WTC11 (cell line): ENCODE measurements at regions not wholly inside any gene's neighbourhood (a gene's known extent, or its start where the extent isn't known, plus 50 kb on each side); places are given as distances from the start of the nearest gene placed in this dataset.

Experiments
- ATAC-seq: fragments of 200-7000 bp; cut with Tn5 transposase; 2 replicates; pipeline ENCODE4 v1.10.0; 2021; ENCODE audit warnings: mild to moderate bottlenecking, moderate library complexity
- CTCF ChIA-PET: fragments of 300-600 bp; sonication (Branson Sonifier 250); formaldehyde crosslinking; loops from one replicate; lab custom pipeline; 2021; ENCODE audit warnings: antibody characterized with exemption; lab: Charles Lee
- POLR2A ChIA-PET: fragments of 350-600 bp; sonication (Branson Sonifier 250); formaldehyde crosslinking; loops from one replicate; lab custom pipeline; 2021; ENCODE audit warnings: antibody characterized with exemption; lab: Charles Lee
- DNase-seq: peaks from one replicate; pipeline ENCODE4 v3.0.0; 2021; ENCODE audit warnings: low spot score
- H3K27ac Mint-ChIP-seq: 2 replicates; pipeline ENCODE4 v1.8.0; 2021; ENCODE audit warnings: mixed read lengths
- H3K27me3 Mint-ChIP-seq: 2 replicates; pipeline ENCODE4 v1.8.0; 2021; ENCODE audit warnings: low read depth, mild to moderate bottlenecking, moderate library complexity, mixed read lengths
- H3K36me3 Mint-ChIP-seq: 2 replicates; pipeline ENCODE4 v1.8.0; 2021; ENCODE audit warnings: mixed read lengths
- H3K4me1 Mint-ChIP-seq: 2 replicates; pipeline ENCODE4 v1.8.0; 2022; ENCODE audit warnings: mixed read lengths
- H3K4me3 Mint-ChIP-seq: 2 replicates; pipeline ENCODE4 v1.8.0; 2021; ENCODE audit warnings: mild to moderate bottlenecking, moderate library complexity, mixed read lengths
- H3K9me3 Mint-ChIP-seq: 2 replicates; pipeline ENCODE4 v1.8.0; 2021; ENCODE audit warnings: mixed read lengths
- CREM ChIP-seq: sonication (generic); formaldehyde crosslinking; IDR thresholded peaks from 2 replicates; pipeline ENCODE4 v1.8.1; 2022; ENCODE audit warnings: mild to moderate bottlenecking, missing genetic modification reagents, moderate library complexity
- E2F1 ChIP-seq: sonication (generic); formaldehyde crosslinking; IDR thresholded peaks from 2 replicates; pipeline ENCODE4 v1.8.0; 2022; ENCODE audit warnings: mild to moderate bottlenecking, missing genetic modification reagents
- ETV6 ChIP-seq: sonication (generic); formaldehyde crosslinking; IDR thresholded peaks from 2 replicates; pipeline ENCODE4 v1.8.1; 2022; ENCODE audit warnings: mild to moderate bottlenecking, missing genetic modification reagents
- FOXJ3 ChIP-seq: sonication (generic); formaldehyde crosslinking; IDR thresholded peaks from 2 replicates; pipeline ENCODE4 v1.9.0; 2021; ENCODE audit warnings: missing genetic modification reagents, mild to moderate bottlenecking, borderline replicate concordance
- FOXK1 ChIP-seq: sonication (generic); formaldehyde crosslinking; IDR thresholded peaks from 2 replicates; pipeline ENCODE4 v1.8.0; 2022; ENCODE audit warnings: mild to moderate bottlenecking, moderate library complexity, missing genetic modification reagents
- FOXP1 ChIP-seq: sonication (generic); formaldehyde crosslinking; IDR thresholded peaks from 2 replicates; pipeline ENCODE4 v1.8.0; 2022; ENCODE audit warnings: missing genetic modification reagents, mild to moderate bottlenecking, moderate library complexity, borderline replicate concordance
- IRF2 ChIP-seq: sonication (generic); formaldehyde crosslinking; IDR thresholded peaks from 2 replicates; pipeline ENCODE4 v1.8.0; 2022; ENCODE audit warnings: low read depth, missing genetic modification reagents, borderline replicate concordance
- JAZF1 ChIP-seq: fragments of 250-450 bp; sonication (Bioruptor Pico); IDR thresholded peaks from 2 replicates; pipeline ENCODE4 v1.9.0; 2021; ENCODE audit warnings: moderate library complexity, mild to moderate bottlenecking, inconsistent platforms
- JUN ChIP-seq: sonication (generic); formaldehyde crosslinking; IDR thresholded peaks from 2 replicates; pipeline ENCODE4 v1.8.0; 2023; ENCODE audit warnings: mild to moderate bottlenecking, missing genetic modification reagents
- MXD4 ChIP-seq: fragments of 250-450 bp; sonication (Bioruptor Pico); IDR thresholded peaks from 2 replicates; pipeline ENCODE4 v1.8.0; 2021; ENCODE audit warnings: mild to moderate bottlenecking, moderate library complexity, borderline replicate concordance
- MYBL2 ChIP-seq: sonication (generic); formaldehyde crosslinking; IDR thresholded peaks from 2 replicates; pipeline ENCODE4 v1.8.1; 2023; ENCODE audit warnings: mild to moderate bottlenecking, moderate library complexity, missing genetic modification reagents
- NR2C2 ChIP-seq: sonication (generic); formaldehyde crosslinking; IDR thresholded peaks from 2 replicates; pipeline ENCODE4 v1.8.0; 2022; ENCODE audit warnings: mild to moderate bottlenecking, missing genetic modification reagents
- OVOL2 ChIP-seq: fragments of 250-450 bp; sonication (Bioruptor Pico); IDR thresholded peaks from 2 replicates; pipeline ENCODE4 v1.9.0; 2021; ENCODE audit warnings: mild to moderate bottlenecking, borderline replicate concordance
- PRRX2 ChIP-seq: fragments of 250-450 bp; sonication (Bioruptor Pico); IDR thresholded peaks from 2 replicates; pipeline ENCODE4 v1.8.0; 2021; ENCODE audit warnings: mild to moderate bottlenecking
- USF2 ChIP-seq: sonication (generic); formaldehyde crosslinking; IDR thresholded peaks from 2 replicates; pipeline ENCODE4 v1.8.1; 2023; ENCODE audit warnings: mild to moderate bottlenecking, missing genetic modification reagents, moderate library complexity
- ZBTB43 ChIP-seq: sonication (generic); formaldehyde crosslinking; IDR thresholded peaks from 2 replicates; pipeline ENCODE4 v1.8.1; 2023; ENCODE audit warnings: mild to moderate bottlenecking, missing genetic modification reagents
- ZMAT4 ChIP-seq: fragments of 250-450 bp; sonication (Bioruptor Pico); IDR thresholded peaks from 2 replicates; pipeline ENCODE4 v1.9.0; 2021; ENCODE audit warnings: mild to moderate bottlenecking
- ZNF121 ChIP-seq: sonication (generic); formaldehyde crosslinking; IDR thresholded peaks from 2 replicates; pipeline ENCODE4 v1.8.0; 2023; ENCODE audit warnings: missing genetic modification reagents
- ZNF281 ChIP-seq: sonication (generic); formaldehyde crosslinking; IDR thresholded peaks from 2 replicates; pipeline ENCODE4 v1.8.0; 2023; ENCODE audit warnings: mild to moderate bottlenecking, missing genetic modification reagents
- ZNF396 ChIP-seq: fragments of 250-450 bp; sonication (Bioruptor Pico); IDR thresholded peaks from 2 replicates; pipeline ENCODE4 v1.8.0; 2021; ENCODE audit warnings: mild to moderate bottlenecking, moderate library complexity, borderline replicate concordance
- ZSCAN18 ChIP-seq: fragments of 250-450 bp; sonication (Bioruptor Pico); IDR thresholded peaks from 2 replicates; pipeline ENCODE4 v2.1.2; 2022; ENCODE audit warnings: mild to moderate bottlenecking, moderate library complexity

GRCh38 chr6:22087960-22088706, 208.7 kb downstream of the PRL start:
- H3K27ac Mint-ChIP-seq: 0 out of 2 replicates have a peak overlapping the region, but pooled peaks have one; percentile 26
- TF ChIP-seq JUN (CRISPR knock-in tag) (no peak), ZNF281 (CRISPR knock-in tag) (no peak), IRF2 (CRISPR knock-in tag) (no peak), MYBL2 (CRISPR knock-in tag) (no peak), ZNF121 (CRISPR knock-in tag) (no peak), ZBTB43 (CRISPR knock-in tag) (no peak), ETV6 (no peak), MXD4 (no peak), NR2C2 (CRISPR knock-in tag) (no peak)
- no peaks in the 10 kb centered on the region for H3K4me1 Mint-ChIP-seq
- H3K36me3 Mint-ChIP-seq: peaks cover 30% of the 10 kb centered on the region
- H3K9me3 Mint-ChIP-seq: peaks cover 21% of the 10 kb centered on the region
- ChIA-PET CTCF (no interaction called here), POLR2A (no interaction called here)
- DNase-seq (no peak), ATAC-seq (no peak)
- no peaks in the 10 kb centered on the region for H3K27me3 Mint-ChIP-seq
- no peak overlapping the region for H3K4me3 Mint-ChIP-seq

GRCh38 chr6:22091424-22091948, 205.3 kb downstream of the PRL start:
- no peak for DNase-seq
- no peak overlapping the region for H3K27ac Mint-ChIP-seq
- no peaks in the 10 kb centered on the region for H3K9me3 Mint-ChIP-seq
- ChIA-PET POLR2A (no interaction called here), CTCF (no interaction called here)
- H3K4me3 Mint-ChIP-seq: no peak overlapping the region
- H3K27me3 Mint-ChIP-seq: no peaks in the 10 kb centered on the region
- H3K36me3 Mint-ChIP-seq: no peaks in the 10 kb centered on the region
- TF ChIP-seq PRRX2 (no peak), E2F1 (CRISPR knock-in tag) (no peak), ZNF121 (CRISPR knock-in tag) (no peak), FOXK1 (no peak), USF2 (CRISPR knock-in tag) (no peak)
- H3K4me1 Mint-ChIP-seq: peaks cover 22% of the 10 kb centered on the region
- ATAC-seq: no peak

GRCh38 chr6:22095836-22096235, 201.0 kb downstream of the PRL start:
- ATAC-seq: no peak
- no peak overlapping the region for H3K4me3 Mint-ChIP-seq
- DNase-seq: no peak
- CTCF ChIA-PET: no interaction called here
- POLR2A ChIA-PET: interaction anchor here (0.6 kb wide), 1 partner anchor 27 kb away, joined by 3 read pairs; no protein-coding TSS in a partner anchor
- H3K9me3 Mint-ChIP-seq: no peaks in the 10 kb centered on the region
- H3K27me3 Mint-ChIP-seq: no peaks in the 10 kb centered on the region
- no peaks in the 10 kb centered on the region for H3K36me3 Mint-ChIP-seq
- peaks cover 22% of the 10 kb centered on the region for H3K4me1 Mint-ChIP-seq
- peak overlapping the region; percentile 8; the same call in 1 of the 2 replicates for H3K27ac Mint-ChIP-seq
- no peak for TF ChIP-seq ZNF281 (CRISPR knock-in tag)
- TF ChIP-seq CREM (CRISPR knock-in tag): no peak
- TF ChIP-seq ZMAT4 (CRISPR knock-in tag): no peak
- TF ChIP-seq ZSCAN18: no peak
- no peak for TF ChIP-seq OVOL2
- no peak for TF ChIP-seq FOXP1 (CRISPR knock-in tag)
- no peak for TF ChIP-seq FOXK1
- TF ChIP-seq JAZF1 (CRISPR knock-in tag): no peak
- TF ChIP-seq ZNF396: no peak
- no peak for TF ChIP-seq FOXJ3 (CRISPR knock-in tag)
